Keratinocyte (primary cell): ENCODE measurements at regions not wholly inside any gene's neighbourhood (a gene's known extent, or its start where the extent isn't known, plus 50 kb on each side); places are given as distances from the start of the nearest gene placed in this dataset.

ENCODE experiments used
- DNase-seq: peaks from one replicate; pipeline ENCODE4 v3.0.0-alpha.2; 2011; ENCODE audit warnings: low read depth, missing footprints, low spot score
- FAIRE-seq: peaks from 2 replicates; lab custom pipeline; 2011; peaks lifted over from hg19 to GRCh38; lab: Jason Lieb, UNC
- H2AFZ ChIP-seq: 2 replicates; pipeline ENCODE4 v1.6.0; 2012; ENCODE audit warnings: low read length, control low read depth, inconsistent platforms; ENCODE audit not compliant: control insufficient read depth
- H3K27ac ChIP-seq: 2 replicates; pipeline ENCODE4 v1.5.1; 2011; ENCODE audit warnings: low read length; ENCODE audit not compliant: control insufficient read depth, insufficient read depth
- H3K27me3 ChIP-seq: 3 replicates; pipeline ENCODE4 v1.6.0; 2011; ENCODE audit warnings: low read length; ENCODE audit not compliant: control insufficient read depth, insufficient read depth; ENCODE audit errors: extremely low read depth
- H3K36me3 ChIP-seq, 2 experiments: 2 replicates in 1 of 2; 3 replicates in 1 of 2; pipeline ENCODE4 v1.5.1; 2011; ENCODE audit warnings: low read length in 2 of 2, mild to moderate bottlenecking in 1 of 2; ENCODE audit not compliant: control insufficient read depth in 2 of 2, insufficient read depth in 2 of 2; ENCODE audit errors: extremely low read depth in 1 of 2
- H3K4me1 ChIP-seq: 3 replicates; pipeline ENCODE4 v1.5.1; 2011; ENCODE audit warnings: low read length; ENCODE audit not compliant: control insufficient read depth, insufficient read depth; ENCODE audit errors: extremely low read depth
- H3K4me2 ChIP-seq: 3 replicates; pipeline ENCODE4 v1.6.0; 2011; ENCODE audit warnings: low read depth, low read length; ENCODE audit not compliant: control insufficient read depth, insufficient read depth; ENCODE audit errors: extremely low read depth
- H3K4me3 ChIP-seq, 3 experiments: fragments of 200-600 bp in 1 of 3; sonication (generic) in 1 of 3; 2 replicates in 2 of 3; 3 replicates in 1 of 3; pipeline ENCODE4 v1.5.1; 2011 to 2016; ENCODE audit warnings: low read length in 3 of 3, mild to moderate bottlenecking in 3 of 3, control low read depth in 2 of 3, inconsistent platforms in 1 of 3, low read depth in 1 of 3, mixed read lengths in 1 of 3, mixed run types in 1 of 3, moderate library complexity in 1 of 3; ENCODE audit not compliant: control insufficient read depth in 2 of 3, insufficient read depth in 2 of 3; ENCODE audit errors: extremely low read depth in 1 of 3
- H3K79me2 ChIP-seq: 2 replicates; pipeline ENCODE4 v1.6.0; 2012; ENCODE audit warnings: low read length; ENCODE audit not compliant: control insufficient read depth, insufficient read depth
- H3K9ac ChIP-seq: 3 replicates; pipeline ENCODE4 v1.6.0; 2011; ENCODE audit warnings: low read length; ENCODE audit not compliant: control insufficient read depth, insufficient read depth; ENCODE audit errors: extremely low read depth
- H3K9me1 ChIP-seq: 3 replicates; pipeline ENCODE4 v1.6.0; 2011; ENCODE audit warnings: low read length; ENCODE audit not compliant: control insufficient read depth, insufficient read depth; ENCODE audit errors: extremely low read depth
- H3K9me3 ChIP-seq: 2 replicates; pipeline ENCODE4 v1.5.1; 2012; ENCODE audit warnings: low read depth, low read length; ENCODE audit not compliant: control insufficient read depth
- H4K20me1 ChIP-seq: 3 replicates; pipeline ENCODE4 v1.6.0; 2011; ENCODE audit warnings: low read length; ENCODE audit not compliant: control insufficient read depth, insufficient read depth; ENCODE audit errors: extremely low read depth
- EZH2 ChIP-seq: IDR thresholded peaks from one replicate; pipeline ENCODE4 v1.6.1; 2012; ENCODE audit warnings: inconsistent platforms, mild to moderate bottlenecking, low read length, moderate library complexity
- dilution Hi-C: fragments of 300-500 bp; cut with MboI; formaldehyde crosslinking; loops from one replicate; pipeline ENCODE4 v1.7.0; 2020; ENCODE audit warnings: low sequenced_read_pairs; ENCODE audit not compliant: extremely low pct_ligation_motif_present
- small RNA-seq, 3 experiments: library from RNA; depleted of rRNA; stranded (forward); fragments of <200 nt; gene quantifications; one replicate each; pipeline ENCODE3, GENCODE V24; 2012; ENCODE audit warnings: low read depth in 3 of 3, low replicate concordance in 1 of 3; ENCODE audit not compliant: insufficient read length in 3 of 3
- TF ChIP-seq, protein P1 (sequence below), 3 experiments: IDR thresholded peaks in 1 of 3; conservative IDR thresholded peaks in 1 of 3; optimal IDR thresholded peaks in 1 of 3; 2 replicates in 2 of 3; 3 replicates in 1 of 3; pipeline versions ENCODE3 to v1.5.1; 2011; ENCODE audit warnings: low read length in 3 of 3, mild to moderate bottlenecking in 3 of 3, moderate library complexity in 2 of 3, control low read depth in 1 of 3, inconsistent platforms in 1 of 3; ENCODE audit not compliant: insufficient read depth in 2 of 3; ENCODE audit errors: extremely low read depth in 1 of 3

DNA sequence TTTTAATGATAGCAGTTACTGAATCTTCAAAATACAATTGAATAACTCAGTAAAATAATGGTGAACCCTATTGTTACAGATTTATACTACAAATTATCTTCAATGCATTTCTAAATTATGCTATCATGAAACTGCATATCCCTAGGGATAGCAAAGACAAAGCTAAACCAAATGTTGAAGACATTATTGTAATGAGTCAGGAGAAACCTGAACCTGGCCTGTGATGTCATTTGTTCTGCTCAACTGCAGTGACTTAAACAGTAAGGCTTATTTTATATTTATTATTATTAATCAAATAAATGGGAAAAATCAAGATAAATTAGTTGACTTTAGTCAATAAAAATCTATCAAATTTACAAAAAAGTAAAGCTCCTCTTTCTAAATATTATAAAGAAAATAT lies 100.3 kb downstream of the UCHL5 start:
- no peaks in the 10 kb centered on the region for H3K4me1 ChIP-seq

DNA sequence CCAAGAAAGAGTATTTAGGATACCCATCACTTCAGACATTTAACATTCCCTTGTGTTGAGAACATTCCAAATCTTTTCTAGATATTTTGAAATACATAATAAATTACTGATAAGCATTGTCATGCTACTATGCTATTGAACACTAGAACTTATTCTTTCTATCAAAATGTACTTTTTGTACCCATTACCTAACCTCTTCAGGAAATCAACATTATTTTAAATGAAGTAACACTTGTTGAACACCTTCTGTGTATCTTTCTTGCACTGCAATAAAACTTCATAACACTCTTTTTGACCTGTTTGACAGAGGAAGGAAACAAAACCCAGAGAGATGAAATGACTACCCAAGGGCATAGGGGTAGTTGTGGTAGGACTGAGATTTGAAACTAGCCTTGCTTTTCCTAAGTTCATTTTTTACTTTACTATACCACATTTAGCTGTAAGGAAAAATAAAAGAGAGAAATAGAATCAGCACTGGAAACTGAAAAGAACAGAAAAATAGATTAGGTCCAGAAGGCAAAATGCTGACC lies 99.4 kb downstream of the UCHL5 start:
- Histone ChIP-seq H3K27ac (no peak overlapping the region), H3K9me1 (no peaks in the 10 kb centered on the region), H3K27me3 (no peaks in the 10 kb centered on the region), H3K4me1 (no peaks in the 10 kb centered on the region), H3K9me3 (no peaks in the 10 kb centered on the region), H2AFZ (no peak overlapping the region), H4K20me1 (no peaks in the 10 kb centered on the region), H3K79me2 (no peaks in the 10 kb centered on the region), H3K9ac (no peak overlapping the region), H3K4me3 (no peak overlapping the region), H3K36me3 (no peaks in the 10 kb centered on the region), H3K4me2 (no peak overlapping the region)
- no peak for TF ChIP-seq EZH2
- TF ChIP-seq, protein P1, sequence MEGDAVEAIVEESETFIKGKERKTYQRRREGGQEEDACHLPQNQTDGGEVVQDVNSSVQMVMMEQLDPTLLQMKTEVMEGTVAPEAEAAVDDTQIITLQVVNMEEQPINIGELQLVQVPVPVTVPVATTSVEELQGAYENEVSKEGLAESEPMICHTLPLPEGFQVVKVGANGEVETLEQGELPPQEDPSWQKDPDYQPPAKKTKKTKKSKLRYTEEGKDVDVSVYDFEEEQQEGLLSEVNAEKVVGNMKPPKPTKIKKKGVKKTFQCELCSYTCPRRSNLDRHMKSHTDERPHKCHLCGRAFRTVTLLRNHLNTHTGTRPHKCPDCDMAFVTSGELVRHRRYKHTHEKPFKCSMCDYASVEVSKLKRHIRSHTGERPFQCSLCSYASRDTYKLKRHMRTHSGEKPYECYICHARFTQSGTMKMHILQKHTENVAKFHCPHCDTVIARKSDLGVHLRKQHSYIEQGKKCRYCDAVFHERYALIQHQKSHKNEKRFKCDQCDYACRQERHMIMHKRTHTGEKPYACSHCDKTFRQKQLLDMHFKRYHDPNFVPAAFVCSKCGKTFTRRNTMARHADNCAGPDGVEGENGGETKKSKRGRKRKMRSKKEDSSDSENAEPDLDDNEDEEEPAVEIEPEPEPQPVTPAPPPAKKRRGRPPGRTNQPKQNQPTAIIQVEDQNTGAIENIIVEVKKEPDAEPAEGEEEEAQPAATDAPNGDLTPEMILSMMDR (optimal IDR thresholded peaks at IDR 0.05 in 1 of 3, IDR thresholded peaks at IDR 0.05 in 1 of 3, conservative IDR thresholded peaks at IDR 0.05 in 1 of 3; ENCODE audit: extremely low read depth in 1 of 3, insufficient read depth in 2 of 3, low read length in 3 of 3): no peak
- FAIRE-seq (no peak), DNase-seq (no peak)
- dilution Hi-C loops: no loop called here

More for the DNA sequence above, 100.3 kb downstream of the UCHL5 start:
- Histone ChIP-seq H3K79me2 (no peaks in the 10 kb centered on the region), H3K4me2 (no peak overlapping the region), H4K20me1 (no peaks in the 10 kb centered on the region), H3K9me1 (no peaks in the 10 kb centered on the region), H3K27ac (no peak overlapping the region), H3K9me3 (no peaks in the 10 kb centered on the region), H3K4me3 (no peak overlapping the region), H3K36me3 (no peaks in the 10 kb centered on the region), H3K9ac (no peak overlapping the region), H2AFZ (no peak overlapping the region), H3K27me3 (no peaks in the 10 kb centered on the region)
- dilution Hi-C loops: no loop called here
- FAIRE-seq (no peak), DNase-seq (no peak)
- TF ChIP-seq, protein P1 (optimal IDR thresholded peaks at IDR 0.05 in 1 of 3, IDR thresholded peaks at IDR 0.05 in 1 of 3, conservative IDR thresholded peaks at IDR 0.05 in 1 of 3; ENCODE audit: extremely low read depth in 1 of 3, insufficient read depth in 2 of 3, low read length in 3 of 3): no peak
- TF ChIP-seq EZH2: no peak

Small RNA genes in the stretch of these regions (small RNA-seq; reads per million reads assigned to genes)
- gene RN7SKP126: 0 reads per million in 3 experiments
